ENCODE measurements at regions not wholly inside any gene's neighbourhood (a gene's known extent, or its start where the extent isn't known, plus 50 kb on each side); places are given as distances from the start of the nearest gene placed in this dataset.

- no peak for DNase-seq (ENCODE audit: extremely low spot score)
- TF ChIP-seq POLR2AphosphoS5 (IDR thresholded peaks at IDR 0.05) (no peak), CTCF (IDR thresholded peaks at IDR 0.05) (no peak), EP300 (IDR thresholded peaks at IDR 0.05) (no peak), POLR2A (IDR thresholded peaks at IDR 0.05; ENCODE audit: low read depth) (no peak)
- Histone ChIP-seq H3K9me3 (no peaks in the 10 kb centered on the region), H3K4me3 (no peak overlapping the region), H3K36me3 (no peaks in the 10 kb centered on the region), H3K27ac (replicated peaks in 1 of 4) (no peak overlapping the region), H3K4me1 (no peaks in the 10 kb centered on the region), H3K27me3 (no peaks in the 10 kb centered on the region)
- WGBS = 92% methylated on average over 7 of the region's 7 CpGs
- intact Hi-C loops (cut with DNase I) = no loop called here
Measured at GRCh38 chr3:153881201-153881600, 240.0 kb upstream of the ARHGEF26 start.

- H3K27ac ChIP-seq (replicated peaks in 1 of 4) = no peak overlapping the region
- H3K4me3 ChIP-seq = no peak overlapping the region
- TF ChIP-seq CTCF (IDR thresholded peaks at IDR 0.05) (no peak), POLR2A (IDR thresholded peaks at IDR 0.05; ENCODE audit: low read depth) (no peak), EP300 (IDR thresholded peaks at IDR 0.05) (no peak), POLR2AphosphoS5 (IDR thresholded peaks at IDR 0.05) (no peak)
- H3K27me3 ChIP-seq = no peaks in the 10 kb centered on the region
- intact Hi-C loops (cut with DNase I) = no loop called here
- H3K9me3 ChIP-seq = no peaks in the 10 kb centered on the region
- no peaks in the 10 kb centered on the region for H3K36me3 ChIP-seq
- WGBS = 76% methylated on average over 2 of the region's 2 CpGs
- no peak for DNase-seq (ENCODE audit: extremely low spot score)
- H3K4me1 ChIP-seq = no peaks in the 10 kb centered on the region
Measured at GRCh38 chr3:153885359-153885758, 235.8 kb upstream of the ARHGEF26 start.

GRCh38 chr3:153889905-153890334, 231.3 kb upstream of the ARHGEF26 start:
- no peaks in the 10 kb centered on the region for H3K9me3 ChIP-seq
- TF ChIP-seq CTCF (IDR thresholded peaks at IDR 0.05) = no peak
- TF ChIP-seq EP300 (IDR thresholded peaks at IDR 0.05) = no peak
- TF ChIP-seq POLR2A (IDR thresholded peaks at IDR 0.05; ENCODE audit: low read depth) = no peak
- no peak for TF ChIP-seq POLR2AphosphoS5 (IDR thresholded peaks at IDR 0.05)
- H3K4me1 ChIP-seq = peaks cover 0 to 10% (median 4%) of the 10 kb centered on the region in 4 donors
- H3K27ac ChIP-seq (replicated peaks in 1 of 4) = no peak overlapping the region
- H3K36me3 ChIP-seq = no peaks in the 10 kb centered on the region
- DNase-seq (ENCODE audit: extremely low spot score) = no peak
- 48% methylated on average over 2 of the region's 2 CpGs for WGBS
- H3K4me3 ChIP-seq = no peak overlapping the region
- H3K27me3 ChIP-seq = no peaks in the 10 kb centered on the region
- intact Hi-C loops (cut with DNase I) = no loop called here

GRCh38 chr3:153892126-153892525, 229.1 kb upstream of the ARHGEF26 start:
- WGBS = 20% methylated on average over 5 of the region's 5 CpGs
- intact Hi-C loops (cut with DNase I) = no loop called here
- no peaks in the 10 kb centered on the region for H3K36me3 ChIP-seq
- no peak for DNase-seq (ENCODE audit: extremely low spot score)
- no peak for TF ChIP-seq POLR2AphosphoS5 (IDR thresholded peaks at IDR 0.05)
- no peak for TF ChIP-seq CTCF (IDR thresholded peaks at IDR 0.05)
- no peak for TF ChIP-seq POLR2A (IDR thresholded peaks at IDR 0.05; ENCODE audit: low read depth)
- TF ChIP-seq EP300 (IDR thresholded peaks at IDR 0.05) = no peak
- no peak overlapping the region for H3K4me3 ChIP-seq
- no peaks in the 10 kb centered on the region for H3K9me3 ChIP-seq
- peaks cover 0 to 10% (median 4%) of the 10 kb centered on the region in 4 donors for H3K4me1 ChIP-seq
- H3K27me3 ChIP-seq = no peaks in the 10 kb centered on the region
- H3K27ac ChIP-seq (replicated peaks in 1 of 4) = no peak overlapping the region

DNA sequence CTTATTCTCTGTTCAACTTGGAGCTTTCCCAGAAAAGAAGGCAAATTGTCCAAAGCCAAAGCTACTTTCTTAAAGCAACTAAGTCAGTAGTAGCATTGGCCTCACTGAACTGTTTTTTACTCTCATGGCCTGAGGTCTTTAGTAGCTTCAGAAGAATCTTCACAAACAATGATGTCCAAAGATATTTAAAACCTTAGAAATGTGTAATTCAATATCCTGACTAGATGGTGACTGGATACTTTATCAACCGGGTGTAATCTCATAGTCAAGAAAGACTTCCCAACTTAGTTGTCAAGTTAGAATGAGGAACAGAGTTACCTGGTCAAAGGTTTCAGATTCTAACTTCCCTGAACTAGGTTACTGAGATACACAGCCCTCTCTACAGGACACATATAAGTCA, 226.3 kb upstream of the ARHGEF26 start:
- no peak overlapping the region for H3K27ac ChIP-seq (replicated peaks in 1 of 4)
- H3K4me3 ChIP-seq = no peak overlapping the region
- intact Hi-C loops (cut with DNase I) = no loop called here
- H3K36me3 ChIP-seq = no peaks in the 10 kb centered on the region
- 94% methylated on average over 1 of the region's 1 CpG for WGBS
- H3K9me3 ChIP-seq = no peaks in the 10 kb centered on the region
- H3K27me3 ChIP-seq = no peaks in the 10 kb centered on the region
- no peak for DNase-seq (ENCODE audit: extremely low spot score)
- peaks cover 0 to 10% (median 4%) of the 10 kb centered on the region in 4 donors for H3K4me1 ChIP-seq
- TF ChIP-seq CTCF (IDR thresholded peaks at IDR 0.05) (no peak), POLR2A (IDR thresholded peaks at IDR 0.05; ENCODE audit: low read depth) (no peak), EP300 (IDR thresholded peaks at IDR 0.05) (no peak), POLR2AphosphoS5 (IDR thresholded peaks at IDR 0.05) (no peak)

Data from esophagus muscularis mucosa (tissue), 4 donors.